ENCODE measurements at regions not wholly inside any gene's neighbourhood (a gene's known extent, or its start where the extent isn't known, plus 50 kb on each side); places are given as distances from the start of the nearest gene placed in this dataset.

- no peak overlapping the region for H3K9ac ChIP-seq (ENCODE audit: low read depth in 1 of 2, low read length in 2 of 2)
- no peaks in the 10 kb centered on the region for H3K9me3 ChIP-seq (ENCODE audit: control insufficient read depth in 2 of 2, low read length in 2 of 2)
- no peak overlapping the region for H3K27ac ChIP-seq (ENCODE audit: low read depth in 2 of 2, low read length in 2 of 2)
- H3K27me3 ChIP-seq (ENCODE audit: control insufficient read depth in 2 of 2, insufficient read depth in 2 of 2, low read length in 2 of 2) = peaks cover 0 to under 1% of the 10 kb centered on the region in 2 donors
- H3K4me3 ChIP-seq (ENCODE audit: low read length in 2 of 2) = no peak overlapping the region
- H3K36me3 ChIP-seq (ENCODE audit: control insufficient read depth in 2 of 2, insufficient read depth in 2 of 2, low read length in 2 of 2) = no peaks in the 10 kb centered on the region
- no peaks in the 10 kb centered on the region for H3K4me1 ChIP-seq (ENCODE audit: control insufficient read depth in 2 of 2, insufficient read depth in 2 of 2, low read length in 2 of 2)
Measured at GRCh38 chr2:176514276-176514675, 245.0 kb downstream of the MTX2 start.

- H3K9me3 ChIP-seq (ENCODE audit: control insufficient read depth in 2 of 2, low read length in 2 of 2) = no peaks in the 10 kb centered on the region
- no peaks in the 10 kb centered on the region for H3K36me3 ChIP-seq (ENCODE audit: control insufficient read depth in 2 of 2, insufficient read depth in 2 of 2, low read length in 2 of 2)
- no peaks in the 10 kb centered on the region for H3K4me1 ChIP-seq (ENCODE audit: control insufficient read depth in 2 of 2, insufficient read depth in 2 of 2, low read length in 2 of 2)
- H3K9ac ChIP-seq (ENCODE audit: low read depth in 1 of 2, low read length in 2 of 2) = no peak overlapping the region
- no peaks in the 10 kb centered on the region for H3K27me3 ChIP-seq (ENCODE audit: control insufficient read depth in 2 of 2, insufficient read depth in 2 of 2, low read length in 2 of 2)
- no peak overlapping the region for H3K4me3 ChIP-seq (ENCODE audit: low read length in 2 of 2)
- no peak overlapping the region for H3K27ac ChIP-seq (ENCODE audit: low read depth in 2 of 2, low read length in 2 of 2)
Measured at GRCh38 chr2:176514805-176515500, 245.7 kb downstream of the MTX2 start.

- H3K9ac ChIP-seq (ENCODE audit: low read depth in 1 of 2, low read length in 2 of 2) = no peak overlapping the region
- no peaks in the 10 kb centered on the region for H3K4me1 ChIP-seq (ENCODE audit: control insufficient read depth in 2 of 2, insufficient read depth in 2 of 2, low read length in 2 of 2)
- no peaks in the 10 kb centered on the region for H3K27me3 ChIP-seq (ENCODE audit: control insufficient read depth in 2 of 2, insufficient read depth in 2 of 2, low read length in 2 of 2)
- no peak overlapping the region for H3K4me3 ChIP-seq (ENCODE audit: low read length in 2 of 2)
- H3K27ac ChIP-seq (ENCODE audit: low read depth in 2 of 2, low read length in 2 of 2) = no peak overlapping the region
- H3K9me3 ChIP-seq (ENCODE audit: control insufficient read depth in 2 of 2, low read length in 2 of 2) = no peaks in the 10 kb centered on the region
- H3K36me3 ChIP-seq (ENCODE audit: control insufficient read depth in 2 of 2, insufficient read depth in 2 of 2, low read length in 2 of 2) = no peaks in the 10 kb centered on the region
Measured at GRCh38 chr2:176516051-176516602, 246.9 kb downstream of the MTX2 start.

- no peak overlapping the region for H3K4me3 ChIP-seq (ENCODE audit: low read length in 2 of 2)
- H3K9ac ChIP-seq (ENCODE audit: low read depth in 1 of 2, low read length in 2 of 2) = no peak overlapping the region
- H3K27ac ChIP-seq (ENCODE audit: low read depth in 2 of 2, low read length in 2 of 2) = no peak overlapping the region
- H3K27me3 ChIP-seq (ENCODE audit: control insufficient read depth in 2 of 2, insufficient read depth in 2 of 2, low read length in 2 of 2) = no peaks in the 10 kb centered on the region
- no peaks in the 10 kb centered on the region for H3K4me1 ChIP-seq (ENCODE audit: control insufficient read depth in 2 of 2, insufficient read depth in 2 of 2, low read length in 2 of 2)
- H3K36me3 ChIP-seq (ENCODE audit: control insufficient read depth in 2 of 2, insufficient read depth in 2 of 2, low read length in 2 of 2) = no peaks in the 10 kb centered on the region
- H3K9me3 ChIP-seq (ENCODE audit: control insufficient read depth in 2 of 2, low read length in 2 of 2) = no peaks in the 10 kb centered on the region
Measured at GRCh38 chr2:176518823-176519222, 249.6 kb downstream of the MTX2 start.

- H3K9me3 ChIP-seq (ENCODE audit: control insufficient read depth in 2 of 2, low read length in 2 of 2) = no peaks in the 10 kb centered on the region
- H3K36me3 ChIP-seq (ENCODE audit: control insufficient read depth in 2 of 2, insufficient read depth in 2 of 2, low read length in 2 of 2) = no peaks in the 10 kb centered on the region
- no peak overlapping the region for H3K4me3 ChIP-seq (ENCODE audit: low read length in 2 of 2)
- no peak overlapping the region for H3K27ac ChIP-seq (ENCODE audit: low read depth in 2 of 2, low read length in 2 of 2)
- H3K9ac ChIP-seq (ENCODE audit: low read depth in 1 of 2, low read length in 2 of 2) = no peak overlapping the region
- peaks cover 0 to 2% of the 10 kb centered on the region in 2 donors for H3K27me3 ChIP-seq (ENCODE audit: control insufficient read depth in 2 of 2, insufficient read depth in 2 of 2, low read length in 2 of 2)
- no peaks in the 10 kb centered on the region for H3K4me1 ChIP-seq (ENCODE audit: control insufficient read depth in 2 of 2, insufficient read depth in 2 of 2, low read length in 2 of 2)
Measured at GRCh38 chr2:176521878-176522670, 252.8 kb downstream of the MTX2 start.

- H3K9ac ChIP-seq (ENCODE audit: low read depth in 1 of 2, low read length in 2 of 2) = no peak overlapping the region
- no peak overlapping the region for H3K27ac ChIP-seq (ENCODE audit: low read depth in 2 of 2, low read length in 2 of 2)
- H3K9me3 ChIP-seq (ENCODE audit: control insufficient read depth in 2 of 2, low read length in 2 of 2) = no peaks in the 10 kb centered on the region
- H3K4me3 ChIP-seq (ENCODE audit: low read length in 2 of 2) = no peak overlapping the region
- H3K27me3 ChIP-seq (ENCODE audit: control insufficient read depth in 2 of 2, insufficient read depth in 2 of 2, low read length in 2 of 2) = peaks cover 0 to 2% of the 10 kb centered on the region in 2 donors
- H3K4me1 ChIP-seq (ENCODE audit: control insufficient read depth in 2 of 2, insufficient read depth in 2 of 2, low read length in 2 of 2) = no peaks in the 10 kb centered on the region
- H3K36me3 ChIP-seq (ENCODE audit: control insufficient read depth in 2 of 2, insufficient read depth in 2 of 2, low read length in 2 of 2) = no peaks in the 10 kb centered on the region
Measured at GRCh38 chr2:176525086-176525485, 255.8 kb downstream of the MTX2 start.

GRCh38 chr2:176526995-176527901, 258.0 kb downstream of the MTX2 start:
- Histone ChIP-seq H3K27me3 (ENCODE audit: control insufficient read depth in 2 of 2, insufficient read depth in 2 of 2, low read length in 2 of 2) (peaks cover 0 to 2% of the 10 kb centered on the region in 2 donors), H3K4me1 (ENCODE audit: control insufficient read depth in 2 of 2, insufficient read depth in 2 of 2, low read length in 2 of 2) (no peaks in the 10 kb centered on the region), H3K36me3 (ENCODE audit: control insufficient read depth in 2 of 2, insufficient read depth in 2 of 2, low read length in 2 of 2) (no peaks in the 10 kb centered on the region), H3K9ac (ENCODE audit: low read depth in 1 of 2, low read length in 2 of 2) (no peak overlapping the region), H3K27ac (ENCODE audit: low read depth in 2 of 2, low read length in 2 of 2) (no peak overlapping the region), H3K4me3 (ENCODE audit: low read length in 2 of 2) (no peak overlapping the region), H3K9me3 (ENCODE audit: control insufficient read depth in 2 of 2, low read length in 2 of 2) (no peaks in the 10 kb centered on the region)

GRCh38 chr2:176531608-176532007, 262.4 kb downstream of the MTX2 start:
- no peaks in the 10 kb centered on the region for H3K4me1 ChIP-seq (ENCODE audit: control insufficient read depth in 2 of 2, insufficient read depth in 2 of 2, low read length in 2 of 2)
- H3K4me3 ChIP-seq (ENCODE audit: low read length in 2 of 2) = no peak overlapping the region

GRCh38 chr2:176533505-176534193, 264.4 kb downstream of the MTX2 start:
- Histone ChIP-seq H3K9me3 (ENCODE audit: control insufficient read depth in 2 of 2, low read length in 2 of 2) (no peaks in the 10 kb centered on the region), H3K9ac (ENCODE audit: low read depth in 1 of 2, low read length in 2 of 2) (no peak overlapping the region), H3K4me3 (ENCODE audit: low read length in 2 of 2) (no peak overlapping the region), H3K4me1 (ENCODE audit: control insufficient read depth in 2 of 2, insufficient read depth in 2 of 2, low read length in 2 of 2) (no peaks in the 10 kb centered on the region), H3K36me3 (ENCODE audit: control insufficient read depth in 2 of 2, insufficient read depth in 2 of 2, low read length in 2 of 2) (no peaks in the 10 kb centered on the region), H3K27ac (ENCODE audit: low read depth in 2 of 2, low read length in 2 of 2) (no peak overlapping the region), H3K27me3 (ENCODE audit: control insufficient read depth in 2 of 2, insufficient read depth in 2 of 2, low read length in 2 of 2) (no peaks in the 10 kb centered on the region)

More at GRCh38 chr2:176531608-176532007, 262.4 kb downstream of the MTX2 start:
- Histone ChIP-seq H3K27ac (ENCODE audit: low read depth in 2 of 2, low read length in 2 of 2) (no peak overlapping the region), H3K36me3 (ENCODE audit: control insufficient read depth in 2 of 2, insufficient read depth in 2 of 2, low read length in 2 of 2) (no peaks in the 10 kb centered on the region), H3K9ac (ENCODE audit: low read depth in 1 of 2, low read length in 2 of 2) (no peak overlapping the region), H3K9me3 (ENCODE audit: control insufficient read depth in 2 of 2, low read length in 2 of 2) (no peaks in the 10 kb centered on the region), H3K27me3 (ENCODE audit: control insufficient read depth in 2 of 2, insufficient read depth in 2 of 2, low read length in 2 of 2) (peaks cover 0 to 2% of the 10 kb centered on the region in 2 donors)
